ENCODE measurements at regions not wholly inside any gene's neighbourhood (a gene's known extent, or its start where the extent isn't known, plus 50 kb on each side); places are given as distances from the start of the nearest gene placed in this dataset.

DNA sequence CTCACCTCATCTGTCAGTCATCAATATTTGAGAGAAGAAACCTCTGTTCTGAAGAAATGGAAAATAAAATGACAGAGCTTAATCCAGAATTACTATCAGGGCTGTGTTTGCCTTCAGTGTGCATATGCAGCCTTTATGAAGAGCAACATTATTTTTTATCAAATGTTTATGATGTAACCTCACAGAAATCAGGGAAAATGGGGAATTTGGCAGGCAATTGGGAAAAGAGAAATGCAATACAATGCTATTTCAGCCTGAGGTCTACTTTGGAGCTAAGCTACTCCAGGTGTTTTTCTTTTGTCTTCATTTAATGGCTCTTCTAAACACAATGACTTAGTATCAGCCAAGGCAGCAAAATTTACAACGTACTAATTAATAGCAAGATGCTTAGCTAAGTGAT lies 241.1 kb upstream of the TET2 start:
- Histone ChIP-seq H3K4me1 (ENCODE audit: insufficient read depth) (no peaks in the 10 kb centered on the region), H2AFZ (no peak overlapping the region), H3K36me3 (ENCODE audit: insufficient read depth) (no peaks in the 10 kb centered on the region), H3K79me2 (replicated peaks; ENCODE audit: insufficient read depth) (no peaks in the 10 kb centered on the region), H3F3A (replicated peaks; ENCODE audit: low read depth) (no peaks in the 10 kb centered on the region), H3K4me3 (no peak overlapping the region), H3K27ac (ENCODE audit: low read depth) (no peak overlapping the region), H3K9me2 (ENCODE audit: insufficient read depth) (no peaks in the 10 kb centered on the region), H4K20me1 (replicated peaks; ENCODE audit: insufficient read depth) (peaks cover 10% of the 10 kb centered on the region), H3K27me3 (ENCODE audit: insufficient read depth) (peaks cover 76% of the 10 kb centered on the region), H3K4me2 (no peak overlapping the region)
- no peaks in the 10 kb centered on the region; the same call in 2 of the 3 replicates for H3K4me1 Mint-ChIP-seq
- ATAC-seq (no peak), DNase-seq (ENCODE audit: low spot score) (no peak)
- H3K36me3 Mint-ChIP-seq (ENCODE audit: low read depth), result no peaks in the 10 kb centered on the region
- H3K27me3 Mint-ChIP-seq (ENCODE audit: insufficient read depth, low read depth, poor library complexity), result peaks cover 47% of the 10 kb centered on the region
- H3K4me3 Mint-ChIP-seq, result no peak overlapping the region
- no peak overlapping the region for H3K27ac Mint-ChIP-seq
- H3K9me3 Mint-ChIP-seq, result no peaks in the 10 kb centered on the region
- TF ChIP-seq EZH2phosphoT487 (IDR thresholded peaks at IDR 0.05; ENCODE audit: unreplicated experiment), result no peak
- no peak for TF ChIP-seq EZH2 (IDR thresholded peaks at IDR 0.05; ENCODE audit: low read depth, unreplicated experiment)
- TF ChIP-seq, protein P1, sequence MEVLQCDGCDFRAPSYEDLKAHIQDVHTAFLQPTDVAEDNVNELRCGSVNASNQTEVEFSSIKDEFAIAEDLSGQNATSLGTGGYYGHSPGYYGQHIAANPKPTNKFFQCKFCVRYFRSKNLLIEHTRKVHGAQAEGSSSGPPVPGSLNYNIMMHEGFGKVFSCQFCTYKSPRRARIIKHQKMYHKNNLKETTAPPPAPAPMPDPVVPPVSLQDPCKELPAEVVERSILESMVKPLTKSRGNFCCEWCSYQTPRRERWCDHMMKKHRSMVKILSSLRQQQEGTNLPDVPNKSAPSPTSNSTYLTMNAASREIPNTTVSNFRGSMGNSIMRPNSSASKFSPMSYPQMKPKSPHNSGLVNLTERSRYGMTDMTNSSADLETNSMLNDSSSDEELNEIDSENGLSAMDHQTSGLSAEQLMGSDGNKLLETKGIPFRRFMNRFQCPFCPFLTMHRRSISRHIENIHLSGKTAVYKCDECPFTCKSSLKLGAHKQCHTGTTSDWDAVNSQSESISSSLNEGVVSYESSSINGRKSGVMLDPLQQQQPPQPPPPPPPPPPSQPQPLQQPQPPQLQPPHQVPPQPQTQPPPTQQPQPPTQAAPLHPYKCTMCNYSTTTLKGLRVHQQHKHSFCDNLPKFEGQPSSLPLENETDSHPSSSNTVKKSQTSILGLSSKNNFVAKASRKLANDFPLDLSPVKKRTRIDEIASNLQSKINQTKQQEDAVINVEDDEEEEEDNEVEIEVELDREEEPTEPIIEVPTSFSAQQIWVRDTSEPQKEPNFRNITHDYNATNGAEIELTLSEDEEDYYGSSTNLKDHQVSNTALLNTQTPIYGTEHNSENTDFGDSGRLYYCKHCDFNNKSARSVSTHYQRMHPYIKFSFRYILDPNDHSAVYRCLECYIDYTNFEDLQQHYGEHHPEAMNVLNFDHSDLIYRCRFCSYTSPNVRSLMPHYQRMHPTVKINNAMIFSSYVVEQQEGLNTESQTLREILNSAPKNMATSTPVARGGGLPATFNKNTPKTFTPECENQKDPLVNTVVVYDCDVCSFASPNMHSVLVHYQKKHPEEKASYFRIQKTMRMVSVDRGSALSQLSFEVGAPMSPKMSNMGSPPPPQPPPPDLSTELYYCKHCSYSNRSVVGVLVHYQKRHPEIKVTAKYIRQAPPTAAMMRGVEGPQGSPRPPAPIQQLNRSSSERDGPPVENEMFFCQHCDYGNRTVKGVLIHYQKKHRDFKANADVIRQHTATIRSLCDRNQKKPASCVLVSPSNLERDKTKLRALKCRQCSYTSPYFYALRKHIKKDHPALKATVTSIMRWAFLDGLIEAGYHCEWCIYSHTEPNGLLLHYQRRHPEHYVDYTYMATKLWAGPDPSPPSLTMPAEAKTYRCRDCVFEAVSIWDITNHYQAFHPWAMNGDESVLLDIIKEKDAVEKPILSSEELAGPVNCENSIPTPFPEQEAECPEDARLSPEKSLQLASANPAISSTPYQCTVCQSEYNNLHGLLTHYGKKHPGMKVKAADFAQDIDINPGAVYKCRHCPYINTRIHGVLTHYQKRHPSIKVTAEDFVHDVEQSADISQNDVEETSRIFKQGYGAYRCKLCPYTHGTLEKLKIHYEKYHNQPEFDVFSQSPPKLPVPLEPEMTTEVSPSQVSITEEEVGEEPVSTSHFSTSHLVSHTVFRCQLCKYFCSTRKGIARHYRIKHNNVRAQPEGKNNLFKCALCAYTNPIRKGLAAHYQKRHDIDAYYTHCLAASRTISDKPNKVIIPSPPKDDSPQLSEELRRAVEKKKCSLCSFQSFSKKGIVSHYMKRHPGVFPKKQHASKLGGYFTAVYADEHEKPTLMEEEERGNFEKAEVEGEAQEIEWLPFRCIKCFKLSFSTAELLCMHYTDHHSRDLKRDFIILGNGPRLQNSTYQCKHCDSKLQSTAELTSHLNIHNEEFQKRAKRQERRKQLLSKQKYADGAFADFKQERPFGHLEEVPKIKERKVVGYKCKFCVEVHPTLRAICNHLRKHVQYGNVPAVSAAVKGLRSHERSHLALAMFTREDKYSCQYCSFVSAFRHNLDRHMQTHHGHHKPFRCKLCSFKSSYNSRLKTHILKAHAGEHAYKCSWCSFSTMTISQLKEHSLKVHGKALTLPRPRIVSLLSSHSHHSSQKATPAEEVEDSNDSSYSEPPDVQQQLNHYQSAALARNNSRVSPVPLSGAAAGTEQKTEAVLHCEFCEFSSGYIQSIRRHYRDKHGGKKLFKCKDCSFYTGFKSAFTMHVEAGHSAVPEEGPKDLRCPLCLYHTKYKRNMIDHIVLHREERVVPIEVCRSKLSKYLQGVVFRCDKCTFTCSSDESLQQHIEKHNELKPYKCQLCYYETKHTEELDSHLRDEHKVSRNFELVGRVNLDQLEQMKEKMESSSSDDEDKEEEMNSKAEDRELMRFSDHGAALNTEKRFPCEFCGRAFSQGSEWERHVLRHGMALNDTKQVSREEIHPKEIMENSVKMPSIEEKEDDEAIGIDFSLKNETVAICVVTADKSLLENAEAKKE (CRISPR knock-in tag; IDR thresholded peaks at IDR 0.05), result no peak
- no peak for TF ChIP-seq POLR2AphosphoS5 (IDR thresholded peaks at IDR 0.05; ENCODE audit: low read depth)
- TF ChIP-seq JUNB (IDR thresholded peaks at IDR 0.05; ENCODE audit: unreplicated experiment), result no peak
- TF ChIP-seq, protein P2, sequence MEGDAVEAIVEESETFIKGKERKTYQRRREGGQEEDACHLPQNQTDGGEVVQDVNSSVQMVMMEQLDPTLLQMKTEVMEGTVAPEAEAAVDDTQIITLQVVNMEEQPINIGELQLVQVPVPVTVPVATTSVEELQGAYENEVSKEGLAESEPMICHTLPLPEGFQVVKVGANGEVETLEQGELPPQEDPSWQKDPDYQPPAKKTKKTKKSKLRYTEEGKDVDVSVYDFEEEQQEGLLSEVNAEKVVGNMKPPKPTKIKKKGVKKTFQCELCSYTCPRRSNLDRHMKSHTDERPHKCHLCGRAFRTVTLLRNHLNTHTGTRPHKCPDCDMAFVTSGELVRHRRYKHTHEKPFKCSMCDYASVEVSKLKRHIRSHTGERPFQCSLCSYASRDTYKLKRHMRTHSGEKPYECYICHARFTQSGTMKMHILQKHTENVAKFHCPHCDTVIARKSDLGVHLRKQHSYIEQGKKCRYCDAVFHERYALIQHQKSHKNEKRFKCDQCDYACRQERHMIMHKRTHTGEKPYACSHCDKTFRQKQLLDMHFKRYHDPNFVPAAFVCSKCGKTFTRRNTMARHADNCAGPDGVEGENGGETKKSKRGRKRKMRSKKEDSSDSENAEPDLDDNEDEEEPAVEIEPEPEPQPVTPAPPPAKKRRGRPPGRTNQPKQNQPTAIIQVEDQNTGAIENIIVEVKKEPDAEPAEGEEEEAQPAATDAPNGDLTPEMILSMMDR (conservative IDR thresholded peaks at IDR 0.05; ENCODE audit: low read depth in 2 of 2), result no peak
- TF ChIP-seq, protein P3, sequence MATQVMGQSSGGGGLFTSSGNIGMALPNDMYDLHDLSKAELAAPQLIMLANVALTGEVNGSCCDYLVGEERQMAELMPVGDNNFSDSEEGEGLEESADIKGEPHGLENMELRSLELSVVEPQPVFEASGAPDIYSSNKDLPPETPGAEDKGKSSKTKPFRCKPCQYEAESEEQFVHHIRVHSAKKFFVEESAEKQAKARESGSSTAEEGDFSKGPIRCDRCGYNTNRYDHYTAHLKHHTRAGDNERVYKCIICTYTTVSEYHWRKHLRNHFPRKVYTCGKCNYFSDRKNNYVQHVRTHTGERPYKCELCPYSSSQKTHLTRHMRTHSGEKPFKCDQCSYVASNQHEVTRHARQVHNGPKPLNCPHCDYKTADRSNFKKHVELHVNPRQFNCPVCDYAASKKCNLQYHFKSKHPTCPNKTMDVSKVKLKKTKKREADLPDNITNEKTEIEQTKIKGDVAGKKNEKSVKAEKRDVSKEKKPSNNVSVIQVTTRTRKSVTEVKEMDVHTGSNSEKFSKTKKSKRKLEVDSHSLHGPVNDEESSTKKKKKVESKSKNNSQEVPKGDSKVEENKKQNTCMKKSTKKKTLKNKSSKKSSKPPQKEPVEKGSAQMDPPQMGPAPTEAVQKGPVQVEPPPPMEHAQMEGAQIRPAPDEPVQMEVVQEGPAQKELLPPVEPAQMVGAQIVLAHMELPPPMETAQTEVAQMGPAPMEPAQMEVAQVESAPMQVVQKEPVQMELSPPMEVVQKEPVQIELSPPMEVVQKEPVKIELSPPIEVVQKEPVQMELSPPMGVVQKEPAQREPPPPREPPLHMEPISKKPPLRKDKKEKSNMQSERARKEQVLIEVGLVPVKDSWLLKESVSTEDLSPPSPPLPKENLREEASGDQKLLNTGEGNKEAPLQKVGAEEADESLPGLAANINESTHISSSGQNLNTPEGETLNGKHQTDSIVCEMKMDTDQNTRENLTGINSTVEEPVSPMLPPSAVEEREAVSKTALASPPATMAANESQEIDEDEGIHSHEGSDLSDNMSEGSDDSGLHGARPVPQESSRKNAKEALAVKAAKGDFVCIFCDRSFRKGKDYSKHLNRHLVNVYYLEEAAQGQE (IDR thresholded peaks at IDR 0.05; ENCODE audit: unreplicated experiment), result no peak
- no peak for TF ChIP-seq STAT1 (IDR thresholded peaks at IDR 0.05; ENCODE audit: unreplicated experiment)
- TF ChIP-seq ZNF114 (CRISPR knock-in tag; IDR thresholded peaks at IDR 0.05), result no peak
- no peak for TF ChIP-seq NANOG (IDR thresholded peaks at IDR 0.05; ENCODE audit: borderline replicate concordance)
- no peak for TF ChIP-seq CREB1 (CRISPR knock-in tag; IDR thresholded peaks at IDR 0.05; ENCODE audit: low read depth)
- no peak for TF ChIP-seq ZNF331 (CRISPR knock-in tag; IDR thresholded peaks at IDR 0.05; ENCODE audit: low read depth)
- TF ChIP-seq, protein P4, sequence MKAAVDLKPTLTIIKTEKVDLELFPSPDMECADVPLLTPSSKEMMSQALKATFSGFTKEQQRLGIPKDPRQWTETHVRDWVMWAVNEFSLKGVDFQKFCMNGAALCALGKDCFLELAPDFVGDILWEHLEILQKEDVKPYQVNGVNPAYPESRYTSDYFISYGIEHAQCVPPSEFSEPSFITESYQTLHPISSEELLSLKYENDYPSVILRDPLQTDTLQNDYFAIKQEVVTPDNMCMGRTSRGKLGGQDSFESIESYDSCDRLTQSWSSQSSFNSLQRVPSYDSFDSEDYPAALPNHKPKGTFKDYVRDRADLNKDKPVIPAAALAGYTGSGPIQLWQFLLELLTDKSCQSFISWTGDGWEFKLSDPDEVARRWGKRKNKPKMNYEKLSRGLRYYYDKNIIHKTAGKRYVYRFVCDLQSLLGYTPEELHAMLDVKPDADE (IDR thresholded peaks at IDR 0.05), result no peak
